ENCODE measurements at regions not wholly inside any gene's neighbourhood (a gene's known extent, or its start where the extent isn't known, plus 50 kb on each side); places are given as distances from the start of the nearest gene placed in this dataset.

- Mint-ChIP-seq H3K27ac (no peak overlapping the region), H3K4me3 (no peak overlapping the region), H3K4me1 (no peaks in the 10 kb centered on the region), H3K36me3 (ENCODE audit: low read depth) (no peaks in the 10 kb centered on the region), H3K27me3 (no peaks in the 10 kb centered on the region)
- no peak for DNase-seq
- ATAC-seq: no peak
- H3K9me3 ChIP-seq (ENCODE audit: control insufficient read depth, low read length, poor library complexity, severe bottlenecking): no peaks in the 10 kb centered on the region
Observed at GRCh38 chr2:34480366-34480765, 881.3 kb upstream of the FAM98A start.

DNA sequence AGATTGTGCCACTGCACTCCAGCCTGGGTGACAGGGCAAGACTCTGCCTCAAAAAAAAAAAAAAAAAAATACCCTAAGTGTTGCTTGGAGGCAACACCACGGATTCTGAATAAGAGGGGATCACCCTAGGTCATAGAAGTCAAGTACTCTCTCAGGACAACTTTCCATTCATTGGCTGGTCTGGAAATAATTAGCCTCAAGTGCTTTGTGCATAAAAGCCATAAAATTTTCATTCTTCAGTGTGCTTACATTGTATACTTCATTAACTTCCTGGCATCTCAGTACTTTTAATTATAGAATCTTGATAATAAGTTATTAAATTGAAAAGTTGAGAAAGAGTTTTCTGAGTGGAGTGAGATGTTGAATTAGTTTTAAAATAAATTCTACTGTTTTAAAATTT is 876.1 kb upstream of the FAM98A start:
- H3K4me1 Mint-ChIP-seq: no peaks in the 10 kb centered on the region
- no peak for ATAC-seq

GRCh38 chr2:34474646-34475045 is 875.5 kb upstream of the FAM98A start:
- Mint-ChIP-seq H3K27ac (no peak overlapping the region), H3K4me1 (no peaks in the 10 kb centered on the region), H3K27me3 (no peaks in the 10 kb centered on the region), H3K36me3 (ENCODE audit: low read depth) (no peaks in the 10 kb centered on the region), H3K4me3 (no peak overlapping the region)
- DNase-seq (no peak), ATAC-seq (no peak)
- no peaks in the 10 kb centered on the region for H3K9me3 ChIP-seq (ENCODE audit: control insufficient read depth, low read length, poor library complexity, severe bottlenecking)

More for the DNA sequence above, 876.1 kb upstream of the FAM98A start:
- H3K27me3 Mint-ChIP-seq: no peaks in the 10 kb centered on the region
- H3K27ac Mint-ChIP-seq: no peak overlapping the region
- no peaks in the 10 kb centered on the region for H3K9me3 ChIP-seq (ENCODE audit: control insufficient read depth, low read length, poor library complexity, severe bottlenecking)
- DNase-seq: no peak
- no peaks in the 10 kb centered on the region for H3K36me3 Mint-ChIP-seq (ENCODE audit: low read depth)
- H3K4me3 Mint-ChIP-seq: no peak overlapping the region

DNA sequence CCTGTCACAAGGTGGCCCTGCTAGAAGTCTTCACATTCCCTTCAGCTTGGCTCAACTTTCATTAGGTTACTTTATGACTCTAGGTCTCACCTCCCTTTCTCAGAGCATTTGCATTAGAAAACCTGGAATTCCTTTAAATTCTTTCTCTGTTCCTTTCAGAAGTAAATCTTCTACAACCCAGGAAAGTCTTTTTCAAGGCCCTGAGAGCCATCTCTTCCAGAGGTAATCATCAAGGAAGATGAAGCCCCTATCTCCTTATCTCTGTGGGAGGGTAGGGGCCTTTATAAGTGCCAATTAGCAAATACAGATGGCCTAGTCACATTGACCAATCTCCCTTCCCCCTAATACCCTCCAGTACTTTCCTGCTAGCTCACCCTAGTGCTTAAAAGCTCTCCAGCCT is 848.0 kb upstream of the FAM98A start:
- ATAC-seq (no peak), DNase-seq (no peak)
- H3K9me3 ChIP-seq (ENCODE audit: control insufficient read depth, low read length, poor library complexity, severe bottlenecking): no peaks in the 10 kb centered on the region
- no peak overlapping the region for H3K27ac Mint-ChIP-seq
- no peaks in the 10 kb centered on the region for H3K27me3 Mint-ChIP-seq
- no peaks in the 10 kb centered on the region for H3K36me3 Mint-ChIP-seq (ENCODE audit: low read depth)
- H3K4me3 Mint-ChIP-seq: no peak overlapping the region
- no peaks in the 10 kb centered on the region for H3K4me1 Mint-ChIP-seq

DNA sequence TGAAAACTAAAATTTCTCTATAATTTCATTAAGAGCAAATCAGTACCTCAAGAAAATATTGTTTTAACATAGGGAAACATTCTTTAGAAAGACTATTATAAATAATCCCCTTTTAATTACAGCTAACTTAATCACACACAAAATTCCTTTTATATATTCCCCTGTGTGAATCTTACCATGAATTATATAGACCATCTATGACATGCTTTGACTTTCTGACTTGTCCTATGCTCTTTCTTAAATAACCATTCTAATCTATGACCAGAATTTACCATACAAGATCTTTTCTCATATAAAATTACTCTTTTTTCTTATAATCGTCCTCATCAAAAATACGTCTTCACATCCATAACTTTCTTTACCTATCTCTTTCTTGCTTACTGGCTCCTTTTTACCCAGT is 824.2 kb upstream of the FAM98A start:
- DNase-seq: no peak
- no peaks in the 10 kb centered on the region for H3K9me3 ChIP-seq (ENCODE audit: control insufficient read depth, low read length, poor library complexity, severe bottlenecking)
- H3K36me3 Mint-ChIP-seq (ENCODE audit: low read depth): no peaks in the 10 kb centered on the region
- H3K4me3 Mint-ChIP-seq: no peak overlapping the region
- H3K27ac Mint-ChIP-seq: no peak overlapping the region
- ATAC-seq: no peak
- no peaks in the 10 kb centered on the region for H3K27me3 Mint-ChIP-seq
- H3K4me1 Mint-ChIP-seq: no peaks in the 10 kb centered on the region

DNA sequence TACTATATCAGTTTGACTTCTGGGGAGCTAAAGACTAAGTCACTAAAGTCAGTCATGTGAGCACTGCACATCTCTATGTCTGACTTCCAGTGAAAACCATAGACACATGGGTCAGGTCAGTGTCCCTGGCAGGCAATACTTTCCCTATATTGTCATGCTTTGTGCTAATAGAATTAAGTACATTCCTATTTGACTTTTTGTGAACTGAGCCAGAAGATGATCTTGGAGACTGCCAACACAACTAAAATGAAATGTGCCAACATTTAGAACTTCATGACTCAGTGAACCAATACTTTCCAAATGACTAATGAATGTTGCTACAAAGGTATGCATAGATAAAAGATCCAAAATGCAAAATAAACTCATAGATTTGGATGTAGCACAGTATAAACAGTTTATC is 820.8 kb upstream of the FAM98A start:
- Mint-ChIP-seq H3K27ac (no peak overlapping the region), H3K27me3 (no peaks in the 10 kb centered on the region), H3K4me3 (no peak overlapping the region), H3K36me3 (ENCODE audit: low read depth) (no peaks in the 10 kb centered on the region), H3K4me1 (no peaks in the 10 kb centered on the region)
- DNase-seq (no peak), ATAC-seq (no peak)
- H3K9me3 ChIP-seq (ENCODE audit: control insufficient read depth, low read length, poor library complexity, severe bottlenecking): no peaks in the 10 kb centered on the region

DNA sequence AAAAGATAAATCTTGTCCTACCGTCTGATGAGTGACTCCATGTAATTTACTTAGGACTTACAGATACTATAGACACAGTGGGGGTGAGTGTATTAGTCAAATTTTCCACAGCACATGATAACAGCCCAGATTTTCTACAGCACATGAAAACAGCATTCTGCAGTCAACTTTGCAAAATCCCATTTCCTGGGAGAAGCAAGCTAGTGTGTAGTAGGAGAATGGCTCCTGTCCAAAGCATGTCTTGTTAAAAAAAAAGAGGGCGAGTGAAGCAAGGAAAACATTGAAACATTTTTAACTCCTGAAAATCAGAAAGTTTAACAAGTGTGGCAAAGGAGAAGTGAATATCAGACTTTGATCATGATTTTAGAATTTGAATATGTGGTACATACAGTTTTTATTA is 817.8 kb upstream of the FAM98A start:
- no peaks in the 10 kb centered on the region for H3K4me1 Mint-ChIP-seq
- H3K36me3 Mint-ChIP-seq (ENCODE audit: low read depth): no peaks in the 10 kb centered on the region
- no peak for DNase-seq
- H3K27me3 Mint-ChIP-seq: no peaks in the 10 kb centered on the region
- no peak for ATAC-seq
- no peaks in the 10 kb centered on the region for H3K9me3 ChIP-seq (ENCODE audit: control insufficient read depth, low read length, poor library complexity, severe bottlenecking)
- no peak overlapping the region for H3K4me3 Mint-ChIP-seq
- H3K27ac Mint-ChIP-seq: no peak overlapping the region

DNA sequence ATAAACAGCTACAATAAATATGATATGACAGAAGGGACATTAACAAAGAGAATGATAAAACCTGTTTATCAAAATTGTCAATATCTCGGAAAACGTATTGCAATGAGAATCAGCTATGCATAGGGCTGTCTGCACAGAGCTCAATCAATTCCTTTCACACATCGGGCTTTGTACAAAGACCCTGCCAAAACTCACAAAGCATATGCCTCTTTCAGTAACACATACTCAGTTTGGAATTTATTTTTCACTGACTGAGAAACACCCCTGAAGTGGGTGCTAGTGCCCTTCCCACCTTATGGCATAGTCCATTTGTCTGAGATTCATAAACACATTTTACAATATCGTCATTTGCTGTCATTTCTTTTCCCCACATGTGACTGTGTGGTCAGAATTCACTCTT is 815.8 kb upstream of the FAM98A start:
- Mint-ChIP-seq H3K36me3 (ENCODE audit: low read depth) (no peaks in the 10 kb centered on the region), H3K4me3 (no peak overlapping the region), H3K27ac (no peak overlapping the region)

GRCh38 chr2:34408100-34408499 is 809.0 kb upstream of the FAM98A start:
- no peak overlapping the region for H3K27ac Mint-ChIP-seq
- H3K27me3 Mint-ChIP-seq: no peaks in the 10 kb centered on the region
- H3K4me1 Mint-ChIP-seq: no peaks in the 10 kb centered on the region
- H3K36me3 Mint-ChIP-seq (ENCODE audit: low read depth): no peaks in the 10 kb centered on the region
- H3K9me3 ChIP-seq (ENCODE audit: control insufficient read depth, low read length, poor library complexity, severe bottlenecking): no peaks in the 10 kb centered on the region
- no peak for DNase-seq
- ATAC-seq: no peak
- H3K4me3 Mint-ChIP-seq: no peak overlapping the region

More for the DNA sequence above, 815.8 kb upstream of the FAM98A start:
- Mint-ChIP-seq H3K27me3 (no peaks in the 10 kb centered on the region), H3K4me1 (no peaks in the 10 kb centered on the region)
- no peak for DNase-seq
- no peaks in the 10 kb centered on the region for H3K9me3 ChIP-seq (ENCODE audit: control insufficient read depth, low read length, poor library complexity, severe bottlenecking)
- no peak for ATAC-seq

DNA sequence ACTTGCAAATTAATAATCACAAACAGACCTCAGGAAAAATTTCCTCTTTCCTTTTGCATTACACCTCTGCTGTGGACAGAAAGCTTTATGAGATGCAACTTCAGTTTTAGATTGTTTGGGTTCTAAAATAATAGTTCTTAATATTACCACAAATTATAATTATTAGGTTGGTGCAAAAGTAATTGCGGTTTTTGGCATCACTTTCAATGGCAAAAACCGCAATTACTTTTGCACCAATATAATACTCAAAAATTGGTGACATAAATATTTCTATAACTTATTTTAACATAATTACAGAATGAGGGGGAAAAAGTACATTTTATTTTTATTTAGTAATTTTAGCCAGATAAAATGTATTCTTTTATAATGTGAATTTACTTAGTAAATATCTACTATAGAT is 804.4 kb upstream of the FAM98A start:
- Mint-ChIP-seq H3K36me3 (ENCODE audit: low read depth) (no peaks in the 10 kb centered on the region), H3K4me3 (no peak overlapping the region), H3K27me3 (no peaks in the 10 kb centered on the region), H3K4me1 (no peaks in the 10 kb centered on the region), H3K27ac (no peak overlapping the region)
- ATAC-seq (no peak), DNase-seq (no peak)
- no peaks in the 10 kb centered on the region for H3K9me3 ChIP-seq (ENCODE audit: control insufficient read depth, low read length, poor library complexity, severe bottlenecking)

- Mint-ChIP-seq H3K27me3 (no peaks in the 10 kb centered on the region), H3K27ac (no peak overlapping the region), H3K4me1 (no peaks in the 10 kb centered on the region), H3K36me3 (ENCODE audit: low read depth) (no peaks in the 10 kb centered on the region), H3K4me3 (no peak overlapping the region)
- DNase-seq (no peak), ATAC-seq (no peak)
- no peaks in the 10 kb centered on the region for H3K9me3 ChIP-seq (ENCODE audit: control insufficient read depth, low read length, poor library complexity, severe bottlenecking)
Observed at GRCh38 chr2:34402376-34402775, 803.3 kb upstream of the FAM98A start.

GRCh38 chr2:34401186-34401585 is 802.1 kb upstream of the FAM98A start:
- ATAC-seq: no peak
- Mint-ChIP-seq H3K27ac (no peak overlapping the region), H3K36me3 (ENCODE audit: low read depth) (no peaks in the 10 kb centered on the region), H3K4me1 (no peaks in the 10 kb centered on the region), H3K4me3 (no peak overlapping the region), H3K27me3 (no peaks in the 10 kb centered on the region)
- H3K9me3 ChIP-seq (ENCODE audit: control insufficient read depth, low read length, poor library complexity, severe bottlenecking): no peaks in the 10 kb centered on the region
- DNase-seq: no peak

DNA sequence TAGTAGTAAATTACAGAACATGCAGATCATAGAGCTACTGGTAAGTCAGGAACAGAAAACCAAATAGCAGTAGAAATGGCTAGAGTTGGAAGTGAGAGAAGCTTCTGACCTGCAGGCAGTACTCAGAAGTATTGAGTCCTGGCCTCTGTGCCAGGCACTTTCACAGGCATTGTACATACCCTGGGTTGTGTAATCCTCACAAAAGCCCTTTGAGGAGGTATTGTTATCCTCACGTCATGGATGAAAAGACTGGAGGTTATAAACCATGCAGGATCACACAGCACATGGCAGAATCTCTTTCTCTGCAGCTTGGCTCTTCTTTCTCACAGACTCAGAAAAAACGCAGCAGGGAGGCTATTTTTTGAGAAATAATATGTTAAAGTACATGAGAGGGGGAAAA is 789.3 kb upstream of the FAM98A start:
- no peak for ATAC-seq
- H3K9me3 ChIP-seq (ENCODE audit: control insufficient read depth, low read length, poor library complexity, severe bottlenecking): no peaks in the 10 kb centered on the region
- H3K4me1 Mint-ChIP-seq: no peaks in the 10 kb centered on the region
- no peak for DNase-seq
- no peak overlapping the region for H3K4me3 Mint-ChIP-seq
- no peak overlapping the region for H3K27ac Mint-ChIP-seq
- H3K36me3 Mint-ChIP-seq (ENCODE audit: low read depth): no peaks in the 10 kb centered on the region
- H3K27me3 Mint-ChIP-seq: no peaks in the 10 kb centered on the region

- H3K36me3 Mint-ChIP-seq (ENCODE audit: low read depth): no peaks in the 10 kb centered on the region
- no peak overlapping the region for H3K27ac Mint-ChIP-seq
- no peak for ATAC-seq
- DNase-seq: no peak
- no peaks in the 10 kb centered on the region for H3K9me3 ChIP-seq (ENCODE audit: control insufficient read depth, low read length, poor library complexity, severe bottlenecking)
- H3K4me1 Mint-ChIP-seq: no peaks in the 10 kb centered on the region
- H3K4me3 Mint-ChIP-seq: no peak overlapping the region
- H3K27me3 Mint-ChIP-seq: no peaks in the 10 kb centered on the region
Observed at GRCh38 chr2:34387536-34387935, 788.4 kb upstream of the FAM98A start.

DNA sequence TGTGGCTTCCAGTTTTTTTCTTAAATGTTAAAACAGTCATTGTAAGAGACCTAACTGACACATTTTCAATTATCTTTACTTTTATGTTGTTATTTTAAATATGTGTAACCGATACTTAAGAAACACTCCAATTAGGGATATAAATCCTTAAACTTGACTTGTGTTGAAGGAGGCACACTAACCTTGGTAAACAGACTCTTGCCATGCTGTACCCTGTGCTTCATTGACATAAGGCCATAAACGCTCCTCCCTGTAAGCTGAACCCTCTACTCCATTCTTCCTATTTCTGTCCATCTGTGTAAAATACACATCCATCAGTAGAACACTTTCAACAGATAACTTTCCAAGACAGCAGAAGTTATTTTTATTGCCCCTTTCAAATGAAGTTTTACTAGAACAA is 780.5 kb upstream of the FAM98A start:
- H3K4me1 Mint-ChIP-seq: no peaks in the 10 kb centered on the region
- no peaks in the 10 kb centered on the region for H3K27me3 Mint-ChIP-seq
- no peak for DNase-seq
- H3K27ac Mint-ChIP-seq: no peak overlapping the region
- no peak for ATAC-seq
- no peaks in the 10 kb centered on the region for H3K36me3 Mint-ChIP-seq (ENCODE audit: low read depth)
- H3K4me3 Mint-ChIP-seq: no peak overlapping the region
- H3K9me3 ChIP-seq (ENCODE audit: control insufficient read depth, low read length, poor library complexity, severe bottlenecking): peaks cover 3% of the 10 kb centered on the region

Data from T-helper 17 cell (primary cell).